ENCODE measurements at regions not wholly inside any gene's neighbourhood (a gene's known extent, or its start where the extent isn't known, plus 50 kb on each side); places are given as distances from the start of the nearest gene placed in this dataset.

DNA sequence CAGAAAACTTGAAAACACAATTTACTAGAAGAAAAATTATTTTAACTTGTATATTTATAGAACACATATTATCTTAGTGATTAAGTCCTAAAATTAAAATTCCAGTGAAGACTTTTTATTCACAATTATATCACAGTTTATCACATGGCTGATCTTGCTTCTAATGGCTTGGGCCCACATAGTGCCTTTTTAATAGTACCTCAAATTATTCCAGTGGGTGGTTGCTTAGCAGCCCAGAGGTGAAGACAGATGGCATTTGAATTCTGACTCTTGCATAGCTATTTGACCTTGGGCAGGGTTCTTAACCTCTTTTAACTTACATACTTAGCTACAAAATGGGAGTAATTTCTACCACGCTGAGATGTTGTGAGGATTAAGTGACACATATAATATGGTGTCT lies 214.7 kb upstream of the SGO1 start (continued):
- TF ChIP-seq, protein P1, sequence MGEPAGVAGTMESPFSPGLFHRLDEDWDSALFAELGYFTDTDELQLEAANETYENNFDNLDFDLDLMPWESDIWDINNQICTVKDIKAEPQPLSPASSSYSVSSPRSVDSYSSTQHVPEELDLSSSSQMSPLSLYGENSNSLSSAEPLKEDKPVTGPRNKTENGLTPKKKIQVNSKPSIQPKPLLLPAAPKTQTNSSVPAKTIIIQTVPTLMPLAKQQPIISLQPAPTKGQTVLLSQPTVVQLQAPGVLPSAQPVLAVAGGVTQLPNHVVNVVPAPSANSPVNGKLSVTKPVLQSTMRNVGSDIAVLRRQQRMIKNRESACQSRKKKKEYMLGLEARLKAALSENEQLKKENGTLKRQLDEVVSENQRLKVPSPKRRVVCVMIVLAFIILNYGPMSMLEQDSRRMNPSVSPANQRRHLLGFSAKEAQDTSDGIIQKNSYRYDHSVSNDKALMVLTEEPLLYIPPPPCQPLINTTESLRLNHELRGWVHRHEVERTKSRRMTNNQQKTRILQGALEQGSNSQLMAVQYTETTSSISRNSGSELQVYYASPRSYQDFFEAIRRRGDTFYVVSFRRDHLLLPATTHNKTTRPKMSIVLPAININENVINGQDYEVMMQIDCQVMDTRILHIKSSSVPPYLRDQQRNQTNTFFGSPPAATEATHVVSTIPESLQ (CRISPR knock-in tag; IDR thresholded peaks at IDR 0.05), result no peak
- TF ChIP-seq ZNF263 (CRISPR knock-in tag; IDR thresholded peaks at IDR 0.05; ENCODE audit: low read depth), result no peak
- TF ChIP-seq IRF2 (CRISPR knock-in tag; IDR thresholded peaks at IDR 0.05; ENCODE audit: borderline replicate concordance, low read depth), result no peak
- TF ChIP-seq, protein P2, sequence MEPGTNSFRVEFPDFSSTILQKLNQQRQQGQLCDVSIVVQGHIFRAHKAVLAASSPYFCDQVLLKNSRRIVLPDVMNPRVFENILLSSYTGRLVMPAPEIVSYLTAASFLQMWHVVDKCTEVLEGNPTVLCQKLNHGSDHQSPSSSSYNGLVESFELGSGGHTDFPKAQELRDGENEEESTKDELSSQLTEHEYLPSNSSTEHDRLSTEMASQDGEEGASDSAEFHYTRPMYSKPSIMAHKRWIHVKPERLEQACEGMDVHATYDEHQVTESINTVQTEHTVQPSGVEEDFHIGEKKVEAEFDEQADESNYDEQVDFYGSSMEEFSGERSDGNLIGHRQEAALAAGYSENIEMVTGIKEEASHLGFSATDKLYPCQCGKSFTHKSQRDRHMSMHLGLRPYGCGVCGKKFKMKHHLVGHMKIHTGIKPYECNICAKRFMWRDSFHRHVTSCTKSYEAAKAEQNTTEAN (CRISPR knock-in tag; IDR thresholded peaks at IDR 0.05), result no peak
- no peak for TF ChIP-seq ZNF317 (CRISPR knock-in tag; IDR thresholded peaks at IDR 0.05; ENCODE audit: borderline replicate concordance, low read depth)
- TF ChIP-seq, protein P3, sequence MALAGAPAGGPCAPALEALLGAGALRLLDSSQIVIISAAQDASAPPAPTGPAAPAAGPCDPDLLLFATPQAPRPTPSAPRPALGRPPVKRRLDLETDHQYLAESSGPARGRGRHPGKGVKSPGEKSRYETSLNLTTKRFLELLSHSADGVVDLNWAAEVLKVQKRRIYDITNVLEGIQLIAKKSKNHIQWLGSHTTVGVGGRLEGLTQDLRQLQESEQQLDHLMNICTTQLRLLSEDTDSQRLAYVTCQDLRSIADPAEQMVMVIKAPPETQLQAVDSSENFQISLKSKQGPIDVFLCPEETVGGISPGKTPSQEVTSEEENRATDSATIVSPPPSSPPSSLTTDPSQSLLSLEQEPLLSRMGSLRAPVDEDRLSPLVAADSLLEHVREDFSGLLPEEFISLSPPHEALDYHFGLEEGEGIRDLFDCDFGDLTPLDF (CRISPR knock-in tag; IDR thresholded peaks at IDR 0.05), result no peak
- TF ChIP-seq, protein P4, sequence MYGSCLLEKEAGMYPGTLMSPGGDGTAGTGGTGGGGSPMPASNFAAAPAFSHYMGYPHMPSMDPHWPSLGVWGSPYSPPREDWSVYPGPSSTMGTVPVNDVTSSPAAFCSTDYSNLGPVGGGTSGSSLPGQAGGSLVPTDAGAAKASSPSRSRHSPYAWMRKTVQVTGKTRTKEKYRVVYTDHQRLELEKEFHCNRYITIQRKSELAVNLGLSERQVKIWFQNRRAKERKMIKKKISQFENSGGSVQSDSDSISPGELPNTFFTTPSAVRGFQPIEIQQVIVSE (CRISPR knock-in tag; IDR thresholded peaks at IDR 0.05; ENCODE audit: borderline replicate concordance), result no peak
- no peak for TF ChIP-seq JAZF1 (CRISPR knock-in tag; IDR thresholded peaks at IDR 0.05)
- no peak for TF ChIP-seq ZNF138 (CRISPR knock-in tag; conservative IDR thresholded peaks at IDR 0.05)
- TF ChIP-seq RORB (CRISPR knock-in tag; IDR thresholded peaks at IDR 0.05), result no peak
- TF ChIP-seq, protein P5, sequence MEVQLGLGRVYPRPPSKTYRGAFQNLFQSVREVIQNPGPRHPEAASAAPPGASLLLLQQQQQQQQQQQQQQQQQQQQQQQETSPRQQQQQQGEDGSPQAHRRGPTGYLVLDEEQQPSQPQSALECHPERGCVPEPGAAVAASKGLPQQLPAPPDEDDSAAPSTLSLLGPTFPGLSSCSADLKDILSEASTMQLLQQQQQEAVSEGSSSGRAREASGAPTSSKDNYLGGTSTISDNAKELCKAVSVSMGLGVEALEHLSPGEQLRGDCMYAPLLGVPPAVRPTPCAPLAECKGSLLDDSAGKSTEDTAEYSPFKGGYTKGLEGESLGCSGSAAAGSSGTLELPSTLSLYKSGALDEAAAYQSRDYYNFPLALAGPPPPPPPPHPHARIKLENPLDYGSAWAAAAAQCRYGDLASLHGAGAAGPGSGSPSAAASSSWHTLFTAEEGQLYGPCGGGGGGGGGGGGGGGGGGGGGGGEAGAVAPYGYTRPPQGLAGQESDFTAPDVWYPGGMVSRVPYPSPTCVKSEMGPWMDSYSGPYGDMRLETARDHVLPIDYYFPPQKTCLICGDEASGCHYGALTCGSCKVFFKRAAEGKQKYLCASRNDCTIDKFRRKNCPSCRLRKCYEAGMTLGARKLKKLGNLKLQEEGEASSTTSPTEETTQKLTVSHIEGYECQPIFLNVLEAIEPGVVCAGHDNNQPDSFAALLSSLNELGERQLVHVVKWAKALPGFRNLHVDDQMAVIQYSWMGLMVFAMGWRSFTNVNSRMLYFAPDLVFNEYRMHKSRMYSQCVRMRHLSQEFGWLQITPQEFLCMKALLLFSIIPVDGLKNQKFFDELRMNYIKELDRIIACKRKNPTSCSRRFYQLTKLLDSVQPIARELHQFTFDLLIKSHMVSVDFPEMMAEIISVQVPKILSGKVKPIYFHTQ (CRISPR knock-in tag; IDR thresholded peaks at IDR 0.05), result no peak
- TF ChIP-seq MYBL2 (CRISPR knock-in tag; IDR thresholded peaks at IDR 0.05), result no peak
- TF ChIP-seq, protein P6, sequence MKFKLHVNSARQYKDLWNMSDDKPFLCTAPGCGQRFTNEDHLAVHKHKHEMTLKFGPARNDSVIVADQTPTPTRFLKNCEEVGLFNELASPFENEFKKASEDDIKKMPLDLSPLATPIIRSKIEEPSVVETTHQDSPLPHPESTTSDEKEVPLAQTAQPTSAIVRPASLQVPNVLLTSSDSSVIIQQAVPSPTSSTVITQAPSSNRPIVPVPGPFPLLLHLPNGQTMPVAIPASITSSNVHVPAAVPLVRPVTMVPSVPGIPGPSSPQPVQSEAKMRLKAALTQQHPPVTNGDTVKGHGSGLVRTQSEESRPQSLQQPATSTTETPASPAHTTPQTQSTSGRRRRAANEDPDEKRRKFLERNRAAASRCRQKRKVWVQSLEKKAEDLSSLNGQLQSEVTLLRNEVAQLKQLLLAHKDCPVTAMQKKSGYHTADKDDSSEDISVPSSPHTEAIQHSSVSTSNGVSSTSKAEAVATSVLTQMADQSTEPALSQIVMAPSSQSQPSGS (CRISPR knock-in tag; IDR thresholded peaks at IDR 0.05; ENCODE audit: borderline replicate concordance, low read depth), result no peak

DNA sequence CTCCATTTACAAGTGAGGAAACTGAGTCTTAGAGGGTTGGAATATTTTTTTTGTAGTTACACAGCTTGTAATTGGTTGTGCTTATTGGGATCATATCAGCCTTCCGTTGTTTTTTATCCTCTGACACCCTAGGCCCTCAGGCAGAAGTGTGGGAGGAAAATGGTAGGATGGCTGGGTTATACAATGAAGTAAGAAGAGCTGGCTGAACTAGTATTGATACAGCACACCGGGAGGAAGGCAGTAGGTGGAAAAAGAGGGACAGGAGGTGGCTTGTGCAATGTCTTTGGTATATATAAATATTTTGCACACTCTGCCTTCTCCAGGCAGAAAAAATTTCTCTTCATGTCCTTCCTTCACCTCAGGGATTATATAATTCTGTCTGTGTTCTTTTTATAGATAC lies 214.3 kb upstream of the SGO1 start:
- peaks cover 14% of the 10 kb centered on the region for H3K4me1 Mint-ChIP-seq
- no peak overlapping the region for H3K4me3 Mint-ChIP-seq
- ATAC-seq, result no peak
- ChIA-PET POLR2A (no interaction called here), CTCF (interaction anchor here (0.6 kb wide), 1 partner anchor 95 kb away, joined by 3 read pairs; no protein-coding TSS in a partner anchor)
- H3K27me3 Mint-ChIP-seq (ENCODE audit: low read depth), result no peaks in the 10 kb centered on the region
- no peak overlapping the region for H3K27ac Mint-ChIP-seq
- H3K36me3 Mint-ChIP-seq, result no peaks in the 10 kb centered on the region
- no peaks in the 10 kb centered on the region for H3K9me3 Mint-ChIP-seq
- DNase-seq (ENCODE audit: low spot score), result no peak
- TF ChIP-seq, protein P7, sequence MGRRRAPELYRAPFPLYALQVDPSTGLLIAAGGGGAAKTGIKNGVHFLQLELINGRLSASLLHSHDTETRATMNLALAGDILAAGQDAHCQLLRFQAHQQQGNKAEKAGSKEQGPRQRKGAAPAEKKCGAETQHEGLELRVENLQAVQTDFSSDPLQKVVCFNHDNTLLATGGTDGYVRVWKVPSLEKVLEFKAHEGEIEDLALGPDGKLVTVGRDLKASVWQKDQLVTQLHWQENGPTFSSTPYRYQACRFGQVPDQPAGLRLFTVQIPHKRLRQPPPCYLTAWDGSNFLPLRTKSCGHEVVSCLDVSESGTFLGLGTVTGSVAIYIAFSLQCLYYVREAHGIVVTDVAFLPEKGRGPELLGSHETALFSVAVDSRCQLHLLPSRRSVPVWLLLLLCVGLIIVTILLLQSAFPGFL (CRISPR knock-in tag; IDR thresholded peaks at IDR 0.05; ENCODE audit: borderline replicate concordance), result no peak
- no peak for TF ChIP-seq ETV6 (CRISPR knock-in tag; IDR thresholded peaks at IDR 0.05)
- TF ChIP-seq, protein P2 (CRISPR knock-in tag; IDR thresholded peaks at IDR 0.05), result no peak
- TF ChIP-seq JAZF1 (CRISPR knock-in tag; IDR thresholded peaks at IDR 0.05), result no peak
- TF ChIP-seq, protein P8, sequence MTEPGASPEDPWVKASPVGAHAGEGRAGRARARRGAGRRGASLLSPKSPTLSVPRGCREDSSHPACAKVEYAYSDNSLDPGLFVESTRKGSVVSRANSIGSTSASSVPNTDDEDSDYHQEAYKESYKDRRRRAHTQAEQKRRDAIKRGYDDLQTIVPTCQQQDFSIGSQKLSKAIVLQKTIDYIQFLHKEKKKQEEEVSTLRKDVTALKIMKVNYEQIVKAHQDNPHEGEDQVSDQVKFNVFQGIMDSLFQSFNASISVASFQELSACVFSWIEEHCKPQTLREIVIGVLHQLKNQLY (CRISPR knock-in tag; IDR thresholded peaks at IDR 0.05), result no peak
- TF ChIP-seq FOXP1 (CRISPR knock-in tag; IDR thresholded peaks at IDR 0.05; ENCODE audit: borderline replicate concordance), result no peak
- no peak for TF ChIP-seq PRRX2 (CRISPR knock-in tag; IDR thresholded peaks at IDR 0.05)
- no peak for TF ChIP-seq ZNF423 (CRISPR knock-in tag; IDR thresholded peaks at IDR 0.05)
- no peak for TF ChIP-seq RORB (CRISPR knock-in tag; IDR thresholded peaks at IDR 0.05)
